Body of pancreas (tissue), 4 donors: ENCODE measurements at regions not wholly inside any gene's neighbourhood (a gene's known extent, or its start where the extent isn't known, plus 50 kb on each side); places are given as distances from the start of the nearest gene placed in this dataset.

Experiments used
- ATAC-seq: fragments of 150-250 bp; one replicate; pipeline ENCODE4 v1.9.1; 2016
- DNase-seq, 4 donors: peaks; one replicate each; pipeline ENCODE4 v3.0.0-alpha.2; 2019
- H3K27ac ChIP-seq, 4 donors: fragments of 200-600 bp; sonication (generic); 1 replicate in 3 of 4; 2 replicates in 1 of 4; pipeline versions ENCODE4 v1.5.1 to v1.6.1; 2016 to 2019; ENCODE audit warnings: mild to moderate bottlenecking in 1 of 4, mixed read lengths in 1 of 4, moderate library complexity in 1 of 4
- H3K27me3 ChIP-seq, 2 donors: fragments of 200-600 bp; sonication (generic); one replicate each; pipeline ENCODE4 v1.6.0; 2016; ENCODE audit warnings: mild to moderate bottlenecking in 1 of 2
- H3K36me3 ChIP-seq, 2 donors: fragments of 200-600 bp; sonication (generic); replicated peaks in 1 of 2; 2 replicates each; pipeline ENCODE4 v1.5.1; 2016; ENCODE audit warnings: low read depth in 2 of 2; ENCODE audit not compliant: insufficient read depth in 1 of 2
- H3K4me1 ChIP-seq: fragments of 200-600 bp; sonication (generic); one replicate; pipeline ENCODE4 v1.6.0; 2016
- H3K4me3 ChIP-seq, 2 donors: fragments of 200-600 bp; sonication (generic); 1 replicate in 1 of 2; 2 replicates in 1 of 2; pipeline ENCODE4 v1.5.1; 2016 to 2019
- H3K9me3 ChIP-seq, 3 donors: fragments of 200-600 bp; sonication (generic); 1 replicate in 2 of 3; 2 replicates in 1 of 3; pipeline ENCODE4 v1.5.1; 2016
- CTCF ChIP-seq, 7 experiments: fragments of 450-650 bp in 4 of 7; fragments of 200-600 bp in 3 of 7; sonication (generic) in 3 of 7; IDR thresholded peaks; one replicate each; pipeline ENCODE4 v1.5.1; 2016 to 2019; ENCODE audit warnings: antibody characterized with exemption in 7 of 7
- POLR2A ChIP-seq, 3 donors: fragments of 450-650 bp; IDR thresholded peaks; one replicate each; pipeline ENCODE4 v1.6.1; 2016; ENCODE audit warnings: antibody characterized with exemption in 3 of 3, mild to moderate bottlenecking in 2 of 3
- WGBS, 2 donors: methylation state at CpG; one replicate each; pipeline ENCODE4 v1.1.5; 2017; 5-methylcytosine and 5-hydroxymethylcytosine counted together
- intact Hi-C: fragments of 100-400 bp; cut with DNase I; formaldehyde crosslinking; loops from one replicate; pipeline ENCODE4 v1.15.1; 2023

GRCh38 chr18:40032076-40032475, 1923.0 kb upstream of the PIK3C3 start:
- intact Hi-C loops = no loop called here
- 49 to 58% methylated on average over 5 of the region's 5 CpGs for WGBS, 2 donors
- Histone ChIP-seq H3K27me3 (no peaks in the 10 kb centered on the region), H3K9me3 (no peaks in the 10 kb centered on the region), H3K4me3 (no peak overlapping the region), H3K27ac (no peak overlapping the region), H3K4me1 (no peaks in the 10 kb centered on the region), H3K36me3 (no peaks in the 10 kb centered on the region)
- ATAC-seq (no peak), DNase-seq (no peak)
- TF ChIP-seq CTCF (IDR thresholded peaks at IDR 0.05) (no peak), POLR2A (IDR thresholded peaks at IDR 0.05) (no peak)

GRCh38 chr18:40031435-40031834, 1923.6 kb upstream of the PIK3C3 start:
- H3K36me3 ChIP-seq = no peaks in the 10 kb centered on the region
- H3K9me3 ChIP-seq = no peaks in the 10 kb centered on the region
- no peak overlapping the region for H3K27ac ChIP-seq
- no peaks in the 10 kb centered on the region for H3K4me1 ChIP-seq
- no peaks in the 10 kb centered on the region for H3K27me3 ChIP-seq
- 33 to 39% methylated on average over 1 of the region's 1 CpG for WGBS, 2 donors
- no peak overlapping the region for H3K4me3 ChIP-seq
- no peak for TF ChIP-seq POLR2A (IDR thresholded peaks at IDR 0.05)
- TF ChIP-seq CTCF (IDR thresholded peaks at IDR 0.05) = no peak
- intact Hi-C loops = no loop called here
- no peak for DNase-seq
- no peak for ATAC-seq

DNA sequence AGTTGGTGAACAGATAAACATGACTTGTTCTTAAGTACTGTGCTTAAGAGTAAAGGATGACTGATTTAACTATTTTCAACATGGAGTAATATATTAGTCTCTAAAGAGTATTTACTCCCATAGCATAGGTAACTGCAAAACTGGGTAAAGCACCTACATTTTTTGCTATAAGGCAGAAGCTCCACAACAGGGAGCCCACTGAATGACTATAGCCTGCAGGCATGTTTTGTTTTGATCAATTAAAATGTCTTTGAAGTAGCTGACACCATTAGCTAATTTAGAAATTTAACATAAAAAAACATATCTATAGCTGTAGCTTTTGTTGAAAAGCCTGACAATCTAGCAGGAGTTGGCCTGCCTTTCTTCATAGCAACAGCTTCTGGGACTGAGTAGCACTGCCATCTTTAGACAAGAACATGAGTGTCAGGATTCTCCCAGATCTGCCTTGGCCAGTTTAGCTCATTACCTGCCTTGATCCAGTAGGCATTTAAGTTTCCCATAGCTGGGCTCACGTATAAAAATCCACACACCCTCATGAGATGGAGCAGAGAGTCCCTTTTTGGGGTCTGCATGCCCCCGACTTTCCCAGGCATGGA, 1935.1 kb upstream of the PIK3C3 start:
- H3K4me3 ChIP-seq = no peak overlapping the region
- H3K9me3 ChIP-seq = no peaks in the 10 kb centered on the region
- H3K36me3 ChIP-seq = no peaks in the 10 kb centered on the region
- no peaks in the 10 kb centered on the region for H3K4me1 ChIP-seq
- no peaks in the 10 kb centered on the region for H3K27me3 ChIP-seq
- no peak for ATAC-seq
- no peak for DNase-seq
- no peak overlapping the region for H3K27ac ChIP-seq
- TF ChIP-seq POLR2A (IDR thresholded peaks at IDR 0.05) = no peak
- no peak for TF ChIP-seq CTCF (IDR thresholded peaks at IDR 0.05)
- intact Hi-C loops = no loop called here
- 31 to 62% methylated on average over 2 of the region's 2 CpGs for WGBS, 2 donors

DNA sequence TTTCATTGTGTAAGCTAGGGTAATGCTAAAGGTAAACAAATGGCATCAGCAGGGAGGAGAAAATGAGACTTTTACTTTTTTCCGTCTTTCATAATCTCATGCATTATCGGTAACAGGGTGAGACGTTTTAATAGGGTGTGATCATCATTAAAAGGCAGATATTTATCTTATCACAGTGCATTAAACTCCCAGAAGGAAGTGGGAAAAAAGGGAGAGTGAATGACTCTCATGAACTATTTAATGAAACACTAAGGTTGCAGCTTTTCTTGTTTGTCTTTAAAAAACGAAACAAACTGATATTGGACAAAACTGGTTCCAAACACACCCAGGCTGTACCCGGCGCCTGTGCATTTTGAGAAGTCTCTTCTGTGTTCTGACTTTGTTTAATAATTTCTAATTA, 1936.8 kb upstream of the PIK3C3 start:
- intact Hi-C loops = no loop called here

More for the DNA sequence above, 1936.8 kb upstream of the PIK3C3 start:
- Histone ChIP-seq H3K4me1 (no peaks in the 10 kb centered on the region), H3K27ac (no peak overlapping the region), H3K36me3 (no peaks in the 10 kb centered on the region), H3K27me3 (no peaks in the 10 kb centered on the region), H3K9me3 (no peaks in the 10 kb centered on the region), H3K4me3 (no peak overlapping the region)
- ATAC-seq (no peak), DNase-seq (no peak)
- WGBS, 2 donors = 45 to 47% methylated on average over 6 of the region's 6 CpGs
- TF ChIP-seq POLR2A (IDR thresholded peaks at IDR 0.05) (no peak), CTCF (IDR thresholded peaks at IDR 0.05) (no peak)
